BE2C (cell line): ENCODE measurements at regions not wholly inside any gene's neighbourhood (a gene's known extent, or its start where the extent isn't known, plus 50 kb on each side); places are given as distances from the start of the nearest gene placed in this dataset.
"Not testable (repeated sequence)": the region's sequence is repeated elsewhere in the genome, so short reads cannot be mapped to it uniquely, and the experiment has no call there.

Experiments used
- DNase-seq: peaks from one replicate; pipeline ENCODE4 v3.0.0-alpha.2; 2020
- H3K27me3 ChIP-seq: fragments of 250-450 bp; sonication (Bioruptor Pico); 2 replicates; pipeline ENCODE4 v1.5.1; 2020; ENCODE audit warnings: mild to moderate bottlenecking
- H3K36me3 ChIP-seq: fragments of 250-450 bp; sonication (Bioruptor Pico); 2 replicates; pipeline ENCODE4 v1.5.1; 2020; ENCODE audit warnings: mild to moderate bottlenecking
- H3K4me1 ChIP-seq: fragments of 250-450 bp; sonication (Bioruptor Pico); 2 replicates; pipeline ENCODE4 v1.5.1; 2020
- H3K4me3 ChIP-seq: 2 replicates; pipeline ENCODE4 v1.5.1; 2011; ENCODE audit warnings: low read depth, low read length
- H3K9me3 ChIP-seq: fragments of 250-450 bp; sonication (Bioruptor Pico); 2 replicates; pipeline ENCODE4 v1.5.1; 2020
- TF ChIP-seq, protein P1 (sequence below): IDR thresholded peaks from 2 replicates; pipeline ENCODE4 v1.5.1; 2012; ENCODE audit warnings: mild to moderate bottlenecking, low read depth, low read length

DNA sequence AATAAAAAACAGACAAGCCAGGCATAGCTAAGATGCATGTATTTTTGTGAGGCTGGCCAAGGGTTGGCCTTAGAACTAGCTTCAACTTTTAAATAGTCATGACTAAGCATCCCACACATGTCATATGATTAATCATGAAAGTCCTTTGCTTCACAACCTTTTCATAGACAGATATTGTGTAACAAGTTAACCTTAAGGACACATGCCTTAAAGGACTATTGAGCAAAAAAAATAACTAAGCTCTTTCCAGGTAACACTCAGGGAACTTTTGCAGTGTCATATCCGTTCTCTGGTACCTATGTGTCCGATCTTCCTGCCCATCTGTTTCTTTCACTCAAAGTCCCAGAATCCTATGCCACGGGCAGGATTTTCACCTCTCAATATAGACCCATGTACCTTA lies 498.4 kb downstream of the STK39 start:
- Histone ChIP-seq H3K27me3 (no peaks in the 10 kb centered on the region), H3K36me3 (no peaks in the 10 kb centered on the region), H3K9me3 (no peaks in the 10 kb centered on the region), H3K4me1 (no peaks in the 10 kb centered on the region), H3K4me3 (no peak overlapping the region)
- DNase-seq = no peak
- TF ChIP-seq, protein P1, sequence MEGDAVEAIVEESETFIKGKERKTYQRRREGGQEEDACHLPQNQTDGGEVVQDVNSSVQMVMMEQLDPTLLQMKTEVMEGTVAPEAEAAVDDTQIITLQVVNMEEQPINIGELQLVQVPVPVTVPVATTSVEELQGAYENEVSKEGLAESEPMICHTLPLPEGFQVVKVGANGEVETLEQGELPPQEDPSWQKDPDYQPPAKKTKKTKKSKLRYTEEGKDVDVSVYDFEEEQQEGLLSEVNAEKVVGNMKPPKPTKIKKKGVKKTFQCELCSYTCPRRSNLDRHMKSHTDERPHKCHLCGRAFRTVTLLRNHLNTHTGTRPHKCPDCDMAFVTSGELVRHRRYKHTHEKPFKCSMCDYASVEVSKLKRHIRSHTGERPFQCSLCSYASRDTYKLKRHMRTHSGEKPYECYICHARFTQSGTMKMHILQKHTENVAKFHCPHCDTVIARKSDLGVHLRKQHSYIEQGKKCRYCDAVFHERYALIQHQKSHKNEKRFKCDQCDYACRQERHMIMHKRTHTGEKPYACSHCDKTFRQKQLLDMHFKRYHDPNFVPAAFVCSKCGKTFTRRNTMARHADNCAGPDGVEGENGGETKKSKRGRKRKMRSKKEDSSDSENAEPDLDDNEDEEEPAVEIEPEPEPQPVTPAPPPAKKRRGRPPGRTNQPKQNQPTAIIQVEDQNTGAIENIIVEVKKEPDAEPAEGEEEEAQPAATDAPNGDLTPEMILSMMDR = no peak

DNA sequence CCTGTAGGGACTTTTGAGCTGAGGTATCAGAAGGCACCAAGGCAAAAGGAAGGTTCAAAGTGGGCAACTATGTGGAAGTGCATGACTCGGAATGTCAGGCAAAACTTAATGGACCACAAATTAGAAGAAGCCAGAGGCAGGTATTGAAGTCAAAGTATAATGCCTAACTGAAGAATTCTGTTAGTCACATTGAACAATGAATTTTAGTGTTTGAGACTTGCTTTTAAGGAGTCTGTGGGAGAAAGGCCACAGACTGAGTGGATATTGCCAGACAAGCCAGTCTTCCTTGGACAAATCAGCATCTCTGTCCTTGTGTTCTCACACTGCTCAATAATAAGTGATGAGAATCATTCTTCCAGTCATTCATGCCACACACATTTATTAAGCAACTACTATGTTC lies 498.9 kb downstream of the STK39 start:
- no peaks in the 10 kb centered on the region for H3K9me3 ChIP-seq
- no peak overlapping the region for H3K4me3 ChIP-seq
- no peaks in the 10 kb centered on the region for H3K36me3 ChIP-seq
- DNase-seq = no peak
- no peaks in the 10 kb centered on the region for H3K27me3 ChIP-seq
- no peaks in the 10 kb centered on the region for H3K4me1 ChIP-seq
- TF ChIP-seq, protein P1 = no peak

DNA sequence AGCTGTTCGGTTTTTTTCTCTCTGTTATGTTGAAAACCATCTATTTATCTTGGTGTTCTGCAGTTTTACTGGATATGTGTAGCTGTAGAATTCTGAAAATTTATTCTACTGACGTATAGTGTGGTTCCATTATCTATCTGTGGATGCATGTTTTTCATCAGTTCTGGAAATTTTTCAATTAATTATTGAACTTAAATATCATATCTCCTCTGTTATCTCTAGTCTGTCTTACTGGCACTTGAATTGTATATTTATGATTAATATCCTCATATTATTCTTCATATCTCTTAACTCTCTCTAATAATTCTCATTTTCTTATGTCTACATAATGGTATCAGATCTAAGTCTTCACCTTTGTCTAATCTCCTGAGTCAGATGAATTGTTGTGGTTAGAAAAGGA lies 501.7 kb downstream of the STK39 start:
- TF ChIP-seq, protein P1 = no peak
- Histone ChIP-seq H3K27me3 (no peaks in the 10 kb centered on the region), H3K4me3 (no peak overlapping the region), H3K9me3 (no peaks in the 10 kb centered on the region), H3K4me1 (no peaks in the 10 kb centered on the region), H3K36me3 (no peaks in the 10 kb centered on the region)
- DNase-seq = no peak

DNA sequence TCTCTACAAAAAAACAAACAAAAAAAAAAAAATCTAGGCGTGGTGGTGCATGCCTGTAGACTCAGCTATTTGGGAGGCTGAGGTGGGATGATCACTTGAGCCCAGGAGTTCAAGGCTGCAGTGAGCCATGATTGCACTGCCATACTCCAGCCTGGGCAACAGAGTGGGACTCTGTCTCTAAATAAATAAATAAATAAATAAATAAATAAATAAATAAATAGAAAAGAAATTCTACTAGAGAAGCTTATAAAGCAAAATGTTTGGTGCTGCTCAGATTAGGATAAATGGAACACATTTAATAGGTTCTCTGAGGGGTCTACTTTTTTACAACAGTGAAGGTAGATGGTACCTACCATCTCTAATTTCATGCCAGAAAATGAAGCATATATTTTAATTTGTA lies 507.5 kb downstream of the STK39 start:
- DNase-seq, H3K36me3 ChIP-seq, H3K4me1 ChIP-seq, H3K27me3 ChIP-seq, H3K9me3 ChIP-seq, H3K4me3 ChIP-seq: not testable (repeated sequence)

DNA sequence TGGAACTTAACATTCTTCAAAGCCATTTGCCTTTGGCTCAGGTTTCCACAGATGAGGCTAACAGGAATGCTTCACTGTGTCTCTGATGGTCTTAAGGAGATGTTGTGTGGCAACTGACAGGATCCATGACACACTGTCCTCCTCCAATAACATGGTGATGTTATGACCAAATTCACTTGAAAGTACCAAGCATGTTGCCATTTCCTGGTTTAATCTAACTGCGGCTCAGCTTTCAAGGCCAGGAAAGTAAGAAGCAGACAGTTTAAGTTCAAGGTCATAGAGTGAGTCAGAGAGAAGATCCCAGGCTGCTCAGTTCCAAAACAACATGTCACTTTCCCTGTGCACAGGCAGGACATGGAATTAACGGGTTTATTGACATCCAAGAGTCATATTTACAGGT lies 513.6 kb downstream of the STK39 start:
- no peak for DNase-seq

DNA sequence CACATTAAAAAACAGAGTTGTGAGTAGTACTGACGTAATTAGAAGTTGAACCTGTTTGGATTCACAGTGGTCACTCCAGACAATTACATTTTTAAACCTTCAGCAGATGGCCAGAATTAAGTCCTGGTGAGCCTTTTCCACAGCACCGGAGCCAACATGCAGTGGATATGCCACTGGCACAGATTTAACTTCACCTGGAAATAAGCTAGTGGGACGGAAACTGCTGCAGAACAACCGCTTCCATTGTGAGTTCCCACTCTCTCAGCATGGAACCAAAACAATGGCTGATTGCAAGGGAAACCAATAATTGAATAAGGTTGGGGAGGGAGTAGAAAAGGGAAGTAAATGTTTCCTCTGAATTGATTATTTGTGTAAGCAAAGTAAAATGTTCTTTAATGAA lies 515.1 kb downstream of the STK39 start:
- TF ChIP-seq, protein P1 = no peak
- Histone ChIP-seq H3K4me1 (no peaks in the 10 kb centered on the region), H3K9me3 (no peaks in the 10 kb centered on the region), H3K4me3 (no peak overlapping the region), H3K36me3 (no peaks in the 10 kb centered on the region), H3K27me3 (no peaks in the 10 kb centered on the region)
- no peak for DNase-seq

More for the DNA sequence above, 513.6 kb downstream of the STK39 start:
- TF ChIP-seq, protein P1 = no peak
- Histone ChIP-seq H3K36me3 (no peaks in the 10 kb centered on the region), H3K27me3 (no peaks in the 10 kb centered on the region), H3K4me1 (no peaks in the 10 kb centered on the region), H3K4me3 (no peak overlapping the region), H3K9me3 (no peaks in the 10 kb centered on the region)

DNA sequence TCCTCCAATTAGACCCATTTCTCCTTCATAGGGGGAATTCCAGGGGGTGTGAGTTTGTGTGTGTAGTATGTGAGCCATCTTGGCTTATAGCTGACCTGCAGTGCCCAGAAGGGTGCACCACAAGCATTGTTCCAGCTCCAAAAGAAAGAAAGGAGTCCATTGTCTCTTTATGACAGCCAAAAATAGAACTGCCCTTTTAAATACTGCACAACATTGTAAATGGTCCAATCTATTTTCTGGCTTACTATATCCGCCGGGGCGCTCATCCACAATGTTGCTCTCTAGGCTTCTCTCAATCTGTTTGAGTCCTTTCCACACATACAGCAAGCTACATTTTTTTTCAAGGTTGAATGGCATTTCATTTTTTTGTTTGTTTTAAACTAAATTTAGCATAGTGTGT lies 517.5 kb downstream of the STK39 start:
- H3K27me3 ChIP-seq = no peaks in the 10 kb centered on the region
- H3K4me1 ChIP-seq = no peaks in the 10 kb centered on the region
- H3K36me3 ChIP-seq = no peaks in the 10 kb centered on the region
- TF ChIP-seq, protein P1 = no peak
- no peak overlapping the region for H3K4me3 ChIP-seq
- DNase-seq = no peak
- no peaks in the 10 kb centered on the region for H3K9me3 ChIP-seq
